ENCODE measurements at regions not wholly inside any gene's neighbourhood (a gene's known extent, or its start where the extent isn't known, plus 50 kb on each side); places are given as distances from the start of the nearest gene placed in this dataset.

DNA sequence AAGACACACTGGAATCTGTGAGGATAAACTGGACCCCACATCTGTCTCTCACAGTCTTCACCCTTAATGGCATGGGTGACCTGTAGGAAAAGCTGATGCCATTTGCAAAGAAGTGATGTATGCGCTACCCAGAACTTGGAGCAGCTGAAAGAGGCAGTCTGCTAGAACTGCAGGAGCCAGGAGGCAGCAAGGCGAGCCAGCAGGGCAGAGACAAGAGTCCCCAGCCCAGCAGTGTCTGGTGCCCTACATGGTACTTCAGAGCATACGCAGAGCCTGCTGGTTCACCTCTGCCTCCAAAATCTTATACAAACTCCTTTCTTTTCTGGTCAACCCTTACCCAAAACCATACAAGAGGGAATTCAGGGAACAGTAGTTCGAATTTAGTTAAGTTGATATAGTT lies 683.1 kb upstream of the RAB6C start:
- DNase-seq (ENCODE audit: low read depth), result no peak

DNA sequence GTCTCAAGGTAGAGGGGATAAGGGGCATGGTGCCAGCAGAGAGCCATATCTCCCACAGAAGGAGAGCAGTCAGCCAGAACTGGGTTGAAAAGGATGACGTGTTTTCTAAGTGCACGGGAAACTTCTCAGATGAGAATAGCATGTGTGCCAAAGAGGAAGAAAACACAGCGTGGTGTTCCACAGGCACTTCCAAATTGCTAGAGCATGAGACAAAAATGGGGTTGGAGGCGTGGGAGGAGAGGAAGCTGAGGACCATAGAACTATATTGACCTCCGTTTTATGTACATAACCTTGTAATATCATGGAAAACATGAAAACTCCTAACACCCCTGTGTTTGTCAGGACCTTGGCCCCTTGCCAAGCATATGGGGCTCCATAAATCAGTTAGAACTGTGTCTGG lies 682.7 kb upstream of the RAB6C start:
- DNase-seq (ENCODE audit: low read depth), result no peak

DNA sequence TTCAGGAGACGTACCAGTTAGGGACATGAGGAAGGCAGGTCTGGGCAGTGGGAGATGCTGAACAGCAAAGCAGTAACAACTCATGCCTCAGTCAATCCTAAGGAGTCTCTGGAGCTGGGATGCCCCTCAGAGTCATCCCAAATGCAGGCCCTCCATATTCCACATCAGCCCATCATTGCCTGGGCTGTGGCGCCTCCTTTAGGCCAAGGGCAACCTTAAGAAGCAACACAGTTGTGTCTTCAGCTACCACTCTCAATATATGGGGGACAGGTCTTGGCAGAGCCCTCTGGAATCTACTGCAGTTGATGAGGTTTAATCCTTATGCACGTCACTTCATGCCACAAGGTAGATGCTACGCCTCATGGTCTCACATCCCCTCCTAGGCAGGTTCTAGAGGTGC lies 682.0 kb upstream of the RAB6C start:
- no peak for DNase-seq (ENCODE audit: low read depth)

DNA sequence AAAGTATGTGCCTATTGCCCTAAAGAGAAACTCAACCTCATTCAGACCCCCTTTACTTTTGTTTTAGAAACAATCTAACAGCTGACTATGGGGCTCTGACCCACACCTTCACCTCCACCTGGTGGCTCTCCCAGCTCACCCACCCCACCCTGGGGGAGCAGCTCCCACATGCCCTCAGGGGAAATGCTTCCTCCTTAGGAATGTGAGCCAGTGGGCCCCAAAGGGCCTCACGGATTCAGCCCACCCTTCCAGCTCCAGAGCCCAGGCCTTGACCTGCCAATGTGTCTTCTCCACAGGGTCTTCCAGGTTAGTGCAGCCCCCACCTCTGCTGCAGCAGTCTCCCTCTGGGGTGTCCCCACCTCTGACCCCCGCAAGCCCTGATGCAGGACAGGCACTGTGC lies 680.1 kb upstream of the RAB6C start:
- DNase-seq (ENCODE audit: low read depth), result no peak

DNA sequence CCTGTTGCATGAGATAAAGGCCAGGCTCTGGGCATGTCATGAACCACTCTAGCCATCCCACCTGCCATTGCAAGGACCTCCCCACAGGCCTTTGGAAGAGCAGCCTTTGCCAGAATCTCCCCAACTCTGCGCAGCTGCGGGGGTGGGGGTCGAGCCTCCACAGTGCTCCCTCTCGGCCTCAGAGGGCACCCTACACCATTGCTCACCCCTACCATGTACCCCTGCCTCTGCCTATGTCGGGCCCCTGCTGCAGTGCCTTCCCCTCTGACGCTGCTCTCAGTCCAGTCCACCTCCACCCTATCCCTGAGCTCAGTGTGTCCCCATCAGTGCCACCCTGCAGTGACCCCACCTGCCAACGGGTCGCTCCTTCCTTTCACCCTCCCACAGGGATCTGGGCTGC lies 679.7 kb upstream of the RAB6C start:
- no peak for DNase-seq (ENCODE audit: low read depth)

DNA sequence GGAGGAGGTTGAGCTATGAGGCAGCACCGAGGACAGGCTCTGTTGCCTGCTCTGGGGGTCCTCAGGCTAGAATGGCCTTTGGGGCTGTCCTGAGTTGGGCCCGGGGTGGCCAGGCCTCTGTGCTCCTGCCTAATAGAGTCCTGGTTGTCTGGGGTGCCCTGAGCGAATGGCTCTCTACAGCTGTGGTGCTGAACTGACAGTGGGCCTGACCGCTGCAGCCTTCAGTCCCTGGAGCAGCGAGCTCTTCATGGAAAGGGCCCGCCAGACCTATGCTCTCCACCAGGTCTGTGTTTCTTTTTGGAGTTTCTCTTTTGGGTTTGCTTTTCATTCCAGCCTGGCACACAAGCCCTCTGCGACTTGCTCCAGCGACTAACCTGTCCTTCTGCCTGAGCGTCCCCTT lies 679.0 kb upstream of the RAB6C start:
- DNase-seq (ENCODE audit: low read depth), result no peak

DNA sequence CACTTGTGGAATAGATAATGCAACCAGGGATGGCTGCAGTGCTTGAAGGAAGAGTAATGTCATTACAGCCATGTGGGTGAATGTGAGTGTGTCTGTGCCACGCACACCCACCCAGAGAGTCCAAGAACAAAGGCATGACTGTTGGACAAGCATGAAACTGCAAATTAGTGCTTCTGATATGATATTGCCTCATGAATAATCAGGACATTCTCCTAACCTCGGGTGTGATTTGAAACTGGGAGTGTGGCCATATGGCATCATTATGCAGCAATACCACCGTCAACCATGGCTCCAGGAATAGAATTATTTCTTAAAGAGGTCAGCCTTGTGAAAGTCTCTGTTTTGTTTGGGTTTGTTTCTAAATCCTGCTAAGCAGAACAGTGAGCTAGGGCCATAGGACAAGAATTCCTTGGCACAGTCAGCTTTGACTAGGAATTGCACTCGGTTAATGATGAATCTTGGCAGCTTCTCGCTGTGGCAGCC lies 678.0 kb upstream of the RAB6C start:
- DNase-seq (ENCODE audit: low read depth), result no peak

DNA sequence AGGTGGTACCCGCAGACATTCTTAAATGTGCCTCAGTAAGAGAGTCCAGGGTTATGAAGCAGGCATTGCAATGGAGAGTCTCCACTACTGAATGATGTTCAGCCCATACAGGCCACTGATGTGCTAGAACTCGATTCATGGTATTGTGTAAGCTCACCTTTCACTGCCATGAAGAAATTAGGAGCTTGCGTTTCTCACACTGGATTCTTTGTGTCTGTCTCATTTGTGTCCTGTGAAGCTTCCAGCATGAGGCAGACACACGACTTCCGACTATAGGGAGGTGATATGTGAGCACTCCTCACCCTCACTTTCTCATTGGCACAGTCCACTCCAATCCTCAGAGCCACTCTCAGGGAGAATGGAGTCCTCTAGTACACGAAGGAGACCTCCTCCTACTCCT lies 677.4 kb upstream of the RAB6C start:
- no peak for DNase-seq (ENCODE audit: low read depth)

DNA sequence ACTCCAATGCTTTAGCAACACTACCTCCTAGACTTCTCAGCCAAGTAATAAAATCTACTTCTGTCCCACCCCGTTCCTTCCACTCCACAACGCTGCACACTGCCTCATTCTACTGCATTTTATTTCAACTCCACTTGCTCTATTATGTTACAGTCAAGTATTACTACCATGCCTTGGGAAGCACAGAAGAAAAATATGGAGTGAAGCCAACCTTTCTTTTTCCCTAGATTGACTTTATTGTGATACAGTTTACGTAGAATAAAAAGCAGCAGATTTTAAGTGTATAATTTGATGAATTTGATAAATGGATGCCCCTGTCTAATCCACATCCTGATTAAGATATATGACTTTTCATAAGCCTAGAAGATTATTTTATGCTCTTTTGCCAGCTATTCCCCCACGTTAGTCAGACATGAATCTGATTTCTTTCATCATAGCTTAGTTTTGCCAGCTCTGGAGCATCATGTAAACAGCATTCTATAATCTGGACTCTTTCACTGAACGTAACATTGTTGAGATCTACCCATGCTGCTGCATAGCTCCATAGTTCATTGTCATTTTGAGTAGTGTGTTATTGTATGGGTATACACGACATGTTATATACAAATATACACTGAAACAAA lies 676.8 kb upstream of the RAB6C start:
- DNase-seq (ENCODE audit: low read depth), result no peak

DNA sequence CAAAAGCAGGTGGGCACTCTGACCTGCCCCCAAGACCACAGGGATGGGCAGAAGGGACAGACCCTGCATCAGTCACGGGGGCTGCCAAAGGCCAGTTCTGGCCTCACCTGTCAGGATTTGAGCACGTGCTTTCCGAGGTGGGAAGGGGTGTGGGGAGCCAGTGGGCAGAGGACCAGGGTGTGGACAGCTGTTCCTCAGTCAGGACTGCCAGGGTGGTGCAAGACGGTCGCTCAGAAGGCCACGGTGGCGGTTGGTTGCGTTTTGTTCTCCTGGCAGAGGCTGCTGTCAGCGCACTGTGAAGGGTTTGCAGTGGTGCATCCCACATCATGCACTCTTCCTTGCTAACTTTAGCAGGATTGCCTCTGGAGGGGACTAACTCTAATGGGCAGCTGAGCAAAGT lies 665.3 kb upstream of the RAB6C start:
- DNase-seq (ENCODE audit: low read depth), result no peak

DNA sequence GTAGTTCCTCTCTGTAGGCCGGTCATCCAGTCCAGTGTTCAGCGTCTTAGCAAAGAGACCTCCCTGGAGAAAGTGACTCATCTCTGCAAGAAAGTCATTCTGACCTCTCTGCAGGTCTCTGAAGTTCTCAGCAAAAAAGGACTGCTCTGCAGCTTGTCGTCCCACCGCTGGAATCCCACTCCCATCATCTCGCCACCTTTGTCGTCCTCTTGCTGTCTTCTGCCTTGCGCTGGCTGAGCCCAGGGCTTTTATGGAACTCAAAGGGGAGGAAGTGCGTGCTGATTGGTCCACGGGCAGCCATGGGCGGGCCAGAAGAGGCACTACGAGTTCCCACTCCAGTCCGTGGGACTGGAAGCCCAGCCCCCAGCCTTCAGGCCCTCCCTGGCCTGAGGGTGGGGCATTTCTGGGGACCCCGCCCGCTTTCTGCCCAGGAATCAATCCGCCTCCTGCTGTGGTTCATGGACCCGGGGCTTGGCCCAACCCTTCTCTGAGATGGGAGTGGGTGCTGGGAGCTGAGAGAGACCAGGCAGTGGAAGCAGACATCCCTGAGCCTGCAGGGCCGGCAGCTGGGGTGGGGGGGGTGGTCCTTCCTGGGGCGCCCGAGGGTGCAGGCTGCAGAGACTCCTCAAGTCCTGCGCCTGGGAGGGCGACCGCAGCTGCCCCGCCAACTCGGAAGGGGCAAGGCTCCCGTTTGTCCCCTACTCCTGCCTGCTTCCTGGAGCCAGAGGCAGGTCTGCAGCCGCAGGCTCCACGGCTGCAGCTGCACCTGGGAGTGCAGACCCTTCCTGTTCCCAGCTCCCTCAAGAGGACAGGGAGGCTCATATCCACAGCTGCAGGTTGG lies 660.7 kb upstream of the RAB6C start:
- no peak for DNase-seq (ENCODE audit: low read depth)

DNA sequence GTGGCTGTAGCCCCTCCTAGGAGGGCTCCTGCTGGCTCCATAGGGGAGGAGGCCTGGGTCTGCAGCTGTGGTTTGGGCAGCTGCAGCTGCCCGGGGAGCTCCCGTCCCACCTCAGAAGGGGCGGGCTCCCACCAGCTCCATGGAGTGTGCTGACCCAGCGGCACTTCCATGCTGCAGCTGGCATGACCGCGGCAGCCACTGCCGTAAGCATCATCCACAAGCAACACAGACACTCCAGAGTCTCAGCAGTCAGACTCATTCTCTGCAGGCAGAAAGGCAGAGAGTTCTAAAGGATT lies 660.1 kb upstream of the RAB6C start:
- no peak for DNase-seq (ENCODE audit: low read depth)

DNA sequence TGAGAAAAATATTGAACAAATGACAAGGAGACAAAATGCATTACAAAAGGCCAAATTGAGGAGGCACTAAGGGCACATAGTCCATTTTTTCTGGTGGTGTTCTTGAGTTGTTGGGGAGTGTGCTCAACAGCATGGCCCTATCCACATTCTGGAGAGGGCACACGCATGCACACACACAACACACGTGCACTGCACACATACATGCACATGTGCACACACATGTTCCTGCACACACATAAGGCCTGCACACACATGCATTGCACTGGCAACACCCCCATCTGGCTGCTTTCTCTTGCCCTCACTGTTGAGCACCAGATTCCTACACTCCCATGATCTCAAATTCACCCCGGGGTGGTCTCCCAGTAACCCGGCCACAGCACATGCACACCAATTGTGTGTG lies 659.2 kb upstream of the RAB6C start:
- no peak for DNase-seq (ENCODE audit: low read depth)

DNA sequence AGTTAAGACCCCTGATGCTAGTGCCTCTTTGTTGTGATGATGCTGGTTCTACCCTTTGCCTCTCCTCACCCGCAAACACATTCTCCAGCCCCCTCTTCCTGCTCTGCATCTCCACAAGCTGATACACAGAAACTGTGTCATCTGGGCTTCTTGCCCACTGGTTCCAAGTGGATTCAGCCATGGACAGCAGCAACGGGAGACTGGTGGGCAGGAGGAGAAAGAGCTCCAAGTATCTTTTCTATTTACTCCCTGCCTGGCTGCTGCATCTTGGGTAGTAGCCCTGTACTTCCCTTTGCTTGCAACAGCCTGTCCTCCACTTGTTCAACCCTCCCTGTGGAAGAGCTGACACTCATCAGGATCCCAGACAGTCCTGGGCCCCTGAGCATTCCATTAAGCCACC lies 655.1 kb upstream of the RAB6C start:
- DNase-seq (ENCODE audit: low read depth), result no peak

DNA sequence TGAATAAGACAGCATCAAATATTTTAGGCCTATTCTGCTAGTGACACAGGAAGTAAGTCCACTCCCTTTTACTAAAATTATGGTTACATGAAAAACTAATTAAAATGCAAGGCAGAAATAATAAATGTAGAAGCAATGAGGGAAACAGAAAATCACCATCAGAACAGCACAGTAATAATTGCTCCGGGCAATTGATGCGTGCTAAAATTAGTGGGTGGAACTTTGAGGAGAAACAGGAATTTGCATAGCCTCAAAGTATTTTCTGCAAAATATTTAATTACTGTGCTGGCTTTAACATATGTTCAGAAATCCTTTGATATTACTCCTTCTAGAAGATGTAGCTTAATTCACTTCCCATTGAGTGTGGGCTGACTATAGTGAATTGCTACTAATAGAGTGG lies 654.3 kb upstream of the RAB6C start:
- DNase-seq (ENCODE audit: low read depth), result no peak

DNA sequence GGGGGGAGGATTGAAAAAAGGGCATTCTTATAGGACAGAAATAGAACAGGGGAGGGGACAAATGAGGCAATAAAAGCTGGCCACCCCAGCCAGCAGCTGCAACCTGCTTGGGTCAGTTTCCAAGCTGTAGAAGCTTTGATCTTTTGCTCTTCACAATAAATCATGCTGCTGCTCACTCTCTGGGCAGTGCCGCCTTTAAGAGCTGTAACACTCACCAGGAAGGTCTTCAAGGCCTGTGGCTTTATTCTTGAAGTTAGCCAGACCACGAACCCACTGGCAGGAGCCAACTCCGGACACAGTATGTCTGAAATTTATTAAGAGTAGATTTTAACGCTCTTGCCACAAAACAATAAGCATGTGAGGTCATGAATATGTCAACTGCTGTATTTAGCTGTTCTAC lies 649.9 kb upstream of the RAB6C start:
- DNase-seq (ENCODE audit: low read depth), result no peak

DNA sequence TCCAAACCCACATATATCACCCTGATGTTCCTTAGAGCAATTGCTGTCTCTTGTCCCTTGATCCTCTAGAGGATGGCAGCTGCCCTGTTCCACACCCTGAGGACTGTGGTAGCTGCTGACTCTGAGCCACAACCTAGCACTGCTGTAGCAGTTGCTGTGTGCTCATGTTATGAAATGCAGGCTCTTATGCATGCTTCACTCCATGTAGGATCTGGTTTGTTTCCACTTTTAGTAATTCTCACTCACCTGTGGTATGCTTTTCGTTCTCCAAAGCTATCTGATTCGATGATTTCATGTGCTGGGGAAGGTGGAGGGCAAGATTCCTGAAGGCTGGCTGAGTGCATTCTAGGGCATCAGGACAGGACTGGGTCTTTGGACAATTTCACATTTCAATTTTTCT lies 649.0 kb upstream of the RAB6C start:
- no peak for DNase-seq (ENCODE audit: low read depth)

DNA sequence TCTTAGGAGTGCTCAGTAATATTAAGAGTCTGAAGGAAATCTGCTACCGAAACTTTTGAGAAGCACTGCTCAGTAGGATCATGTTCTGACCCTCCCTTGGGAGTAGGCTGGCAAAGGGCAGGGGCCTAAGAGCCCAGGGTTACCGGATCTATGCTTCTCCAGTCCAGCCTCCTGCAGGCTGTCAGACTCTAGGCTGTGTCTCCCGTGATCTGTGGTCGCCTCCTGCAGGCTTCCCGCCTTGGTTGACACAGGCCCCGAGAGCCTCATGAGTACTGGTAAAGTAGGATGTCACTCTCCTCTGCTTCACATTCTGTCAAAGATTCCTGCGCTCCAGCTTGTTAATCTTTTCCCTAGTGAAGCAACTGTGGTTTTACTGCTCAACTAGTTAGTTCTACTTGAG lies 647.8 kb upstream of the RAB6C start:
- no peak for DNase-seq (ENCODE audit: low read depth)

DNA sequence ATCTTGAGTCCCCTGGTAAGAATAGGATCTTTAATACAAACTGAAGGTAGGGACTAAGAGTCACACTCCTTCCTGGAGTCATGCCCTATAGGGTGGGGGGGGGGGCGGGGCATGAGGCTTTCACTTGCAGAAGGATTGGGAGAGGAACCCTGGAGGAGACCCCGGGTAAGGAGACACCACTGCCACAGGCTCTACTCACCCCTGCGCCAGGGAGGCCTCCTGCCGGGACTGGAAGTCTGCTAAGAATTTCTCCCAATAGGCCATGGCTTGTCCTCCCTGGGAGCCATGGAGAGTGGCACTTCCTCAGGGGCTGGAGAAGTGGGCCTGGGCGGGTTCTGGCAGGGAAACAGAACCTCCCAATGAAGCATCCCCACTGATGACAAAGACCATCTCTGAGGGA lies 645.3 kb upstream of the RAB6C start:
- DNase-seq (ENCODE audit: low read depth), result no peak

DNA sequence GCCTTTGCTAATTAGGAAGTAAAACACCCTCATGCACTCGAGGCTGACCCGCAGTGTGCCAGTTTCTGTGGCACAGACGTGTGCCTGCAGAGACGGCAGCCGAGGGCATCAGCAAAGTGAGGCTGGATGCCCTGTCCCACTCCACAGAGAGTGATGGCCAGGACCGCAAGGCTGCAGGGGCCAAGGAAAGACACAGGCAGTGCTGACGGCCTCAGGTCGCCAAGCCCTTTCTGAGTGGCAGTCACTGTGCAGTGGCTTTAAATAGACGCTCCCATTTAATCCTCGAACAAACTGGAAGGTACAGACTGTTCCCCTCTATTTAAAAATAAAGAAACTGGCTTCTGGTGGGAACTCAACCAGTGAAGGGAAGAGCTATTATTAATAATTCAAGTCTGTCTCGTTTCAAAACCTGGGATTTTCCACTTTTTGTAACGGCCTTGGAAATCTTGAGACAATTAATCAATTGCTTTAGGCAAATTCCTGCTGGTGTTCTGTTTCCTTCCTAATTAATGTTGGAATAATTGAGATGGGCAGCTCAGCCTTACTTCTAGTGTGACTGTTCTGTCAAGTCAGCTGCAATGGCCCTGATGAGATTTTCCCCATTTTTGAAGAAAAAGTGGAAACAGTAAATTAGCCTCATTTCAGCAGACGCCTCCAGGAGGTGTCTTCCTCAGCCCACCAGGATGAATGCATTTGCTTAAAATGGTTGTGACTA lies 644.6 kb upstream of the RAB6C start:
- no peak for DNase-seq (ENCODE audit: low read depth)

DNA sequence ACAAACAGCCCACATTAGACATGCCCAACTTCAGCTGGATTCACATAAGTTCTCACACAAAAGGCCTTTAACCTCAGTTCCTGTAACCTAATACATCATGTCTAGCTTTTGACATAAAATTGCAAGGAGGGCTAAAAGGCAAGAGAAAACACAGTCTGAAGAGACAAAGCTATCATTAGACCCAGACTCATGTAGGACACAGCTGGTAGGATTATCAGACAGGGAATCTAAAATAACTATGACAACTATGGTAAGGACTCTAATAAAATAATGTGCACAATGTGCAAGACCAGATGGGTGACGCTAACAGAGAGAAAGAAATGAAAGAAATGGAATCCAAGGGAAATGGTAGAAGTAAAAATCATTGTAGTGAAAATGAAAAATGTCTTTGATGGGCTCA lies 643.2 kb upstream of the RAB6C start:
- no peak for DNase-seq (ENCODE audit: low read depth)

DNA sequence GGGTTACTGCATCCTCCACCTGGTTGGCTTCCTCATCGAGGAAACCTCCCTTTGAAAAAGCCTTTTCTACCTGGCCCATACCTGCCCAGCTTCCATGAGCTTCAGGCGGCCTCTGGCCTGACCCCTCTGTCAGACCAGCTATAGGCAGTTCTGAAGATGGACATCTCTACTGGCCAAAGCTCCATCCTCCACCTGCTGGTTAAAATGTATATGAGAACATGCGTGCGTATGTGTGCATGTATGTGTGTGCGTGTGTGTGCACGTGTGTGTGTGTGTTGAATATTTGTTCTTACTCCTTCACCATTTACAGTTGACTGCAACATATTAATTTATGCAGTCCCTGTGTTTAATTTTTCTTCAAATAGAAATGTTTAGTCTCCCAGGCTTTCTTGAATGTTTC lies 642.4 kb upstream of the RAB6C start:
- DNase-seq (ENCODE audit: low read depth), result no peak

DNA sequence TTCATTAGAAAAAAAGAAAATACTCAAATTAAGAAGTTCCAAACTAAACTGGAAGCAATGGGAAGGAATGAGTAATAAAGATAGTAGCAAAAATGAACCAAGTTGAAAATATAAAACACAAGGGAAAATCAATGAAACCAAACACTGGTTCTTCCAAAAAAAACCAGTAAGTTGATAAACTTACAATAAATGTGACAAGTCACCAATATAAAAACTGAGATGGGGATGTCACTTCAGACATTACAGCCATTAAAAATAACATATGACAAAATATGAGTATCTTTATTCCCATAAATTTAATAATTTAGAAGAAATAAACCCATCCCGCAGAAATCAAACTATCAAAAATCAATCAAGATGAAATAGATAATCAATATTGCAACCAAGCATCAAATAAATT lies 633.9 kb upstream of the RAB6C start:
- no peak for DNase-seq (ENCODE audit: low read depth)

Measured in forelimb muscle (tissue), 1 donor.